ENCODE measurements at regions not wholly inside any gene's neighbourhood (a gene's known extent, or its start where the extent isn't known, plus 50 kb on each side); places are given as distances from the start of the nearest gene placed in this dataset.
"Not testable (repeated sequence)": the region's sequence is repeated elsewhere in the genome, so short reads cannot be mapped to it uniquely, and the experiment has no call there.

GRCh38 chr7:6991686-6992085 is 165.6 kb upstream of the CCZ1B start:
- not testable (repeated sequence) for DNase-seq

- DNase-seq, result not testable (repeated sequence)
These were observed 166.1 kb upstream of the CCZ1B start for GRCh38 chr7:6992133-6992532.

- not testable (repeated sequence) for DNase-seq
These were observed 169.0 kb upstream of the CCZ1B start for GRCh38 chr7:6995026-6995425.

DNA sequence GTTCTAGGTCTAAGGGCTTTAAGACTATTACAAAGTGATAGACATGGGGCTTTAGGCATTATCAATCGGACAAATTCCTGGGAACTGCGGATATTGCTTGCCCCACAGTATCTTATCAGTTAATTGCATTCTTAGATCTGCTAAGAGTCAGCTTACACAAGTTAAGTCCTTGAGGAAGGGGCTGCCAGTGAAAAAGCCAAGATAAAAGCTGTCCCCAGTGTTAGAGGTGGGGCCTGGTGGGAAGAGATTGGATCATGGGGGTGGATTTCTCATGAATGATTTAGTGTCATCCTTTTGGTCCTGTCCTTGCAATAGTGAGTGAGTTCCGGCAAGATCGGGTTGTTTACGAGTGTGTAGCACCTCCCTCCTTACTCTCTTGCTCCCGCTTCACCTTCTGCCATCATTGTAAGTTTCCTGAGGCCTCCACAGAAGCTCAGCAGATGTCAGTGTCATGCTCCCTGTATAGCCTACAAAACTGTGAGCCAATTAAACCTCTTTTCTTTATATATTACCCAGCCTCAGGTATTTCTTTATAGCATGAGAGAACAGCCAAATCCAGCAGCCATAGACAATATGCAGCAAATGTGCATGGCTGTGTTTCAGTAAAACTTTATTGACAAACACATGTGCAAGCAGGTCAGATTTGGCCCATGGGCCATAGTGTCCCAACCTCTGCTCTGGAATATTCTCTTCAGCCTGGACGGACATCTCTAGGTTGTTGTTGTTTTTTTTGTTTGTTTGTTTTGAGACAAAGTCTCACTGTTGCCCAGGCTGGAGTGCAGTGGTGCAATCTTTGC is 169.6 kb upstream of the CCZ1B start:
- not testable (repeated sequence) for DNase-seq

DNA sequence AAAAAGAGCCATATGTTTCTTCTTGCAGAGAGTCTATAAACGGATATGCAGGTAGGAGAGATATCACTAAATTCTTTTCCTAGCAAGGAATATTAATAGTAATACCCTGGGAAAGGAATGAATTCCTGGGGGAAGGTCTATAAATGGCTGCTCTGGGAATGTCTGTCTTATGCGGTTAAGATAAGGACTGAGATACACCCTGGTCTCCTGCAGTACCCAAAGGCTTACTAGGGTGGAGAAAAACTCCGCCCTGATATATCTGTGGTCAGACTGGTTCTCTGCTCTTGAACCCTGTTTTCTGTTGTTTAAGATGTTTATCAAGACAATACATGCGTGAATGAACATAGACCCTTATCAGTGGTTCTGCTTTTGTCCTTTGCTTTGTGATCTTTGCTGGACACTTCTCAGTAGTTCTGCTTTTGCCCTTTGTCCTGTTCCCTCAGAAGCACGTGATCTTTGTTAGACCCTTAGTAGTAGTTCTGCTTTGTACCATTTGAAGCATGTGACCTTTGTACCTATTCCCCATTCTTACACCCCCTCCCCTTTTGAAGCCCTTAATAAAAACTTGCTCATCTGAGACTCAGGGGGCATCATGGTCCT is 173.1 kb upstream of the CCZ1B start:
- DNase-seq, result not testable (repeated sequence)

- DNase-seq, result no peak
These were observed 176.5 kb upstream of the CCZ1B start for GRCh38 chr7:7002418-7003062.

DNA sequence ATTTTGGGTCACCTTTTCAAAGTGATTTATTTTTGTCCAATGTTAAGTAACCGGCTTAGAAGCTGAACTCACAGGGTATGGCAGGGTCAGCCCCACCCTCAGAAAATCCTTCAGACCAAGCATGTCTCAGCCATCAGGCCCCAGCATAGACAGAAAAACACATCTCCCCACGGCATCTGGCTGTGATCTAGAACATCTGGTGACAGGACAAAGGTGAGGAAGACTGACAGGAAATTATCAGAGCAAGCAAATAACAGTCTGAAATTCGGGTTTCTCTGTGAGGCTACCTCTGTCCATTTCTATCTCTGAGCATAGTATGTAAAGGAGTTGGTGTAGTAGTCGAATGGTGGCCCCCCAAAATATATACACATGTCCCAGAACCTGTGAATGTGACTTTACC is 177.0 kb upstream of the C1GALT1 start:
- DNase-seq, result no peak

DNA sequence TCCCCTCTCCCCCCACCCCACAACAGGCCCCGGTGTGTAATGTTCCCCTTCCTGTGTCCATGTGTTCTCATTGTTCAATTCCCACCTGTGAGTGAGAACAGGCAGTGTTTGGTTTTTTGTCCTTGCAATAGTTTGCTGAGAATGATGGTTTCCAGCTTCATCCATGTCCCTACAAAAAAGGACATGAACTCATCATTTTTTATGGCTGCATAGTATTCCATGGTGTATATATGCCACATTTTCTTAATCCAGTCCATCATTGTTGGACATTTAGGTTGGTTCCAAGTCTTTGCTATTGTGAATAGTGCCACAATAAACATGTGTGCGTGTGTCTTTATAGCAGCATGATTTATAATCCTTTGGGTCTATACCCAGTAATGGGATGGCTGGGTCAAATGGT is 176.4 kb upstream of the C1GALT1 start:
- not testable (repeated sequence) for DNase-seq

DNA sequence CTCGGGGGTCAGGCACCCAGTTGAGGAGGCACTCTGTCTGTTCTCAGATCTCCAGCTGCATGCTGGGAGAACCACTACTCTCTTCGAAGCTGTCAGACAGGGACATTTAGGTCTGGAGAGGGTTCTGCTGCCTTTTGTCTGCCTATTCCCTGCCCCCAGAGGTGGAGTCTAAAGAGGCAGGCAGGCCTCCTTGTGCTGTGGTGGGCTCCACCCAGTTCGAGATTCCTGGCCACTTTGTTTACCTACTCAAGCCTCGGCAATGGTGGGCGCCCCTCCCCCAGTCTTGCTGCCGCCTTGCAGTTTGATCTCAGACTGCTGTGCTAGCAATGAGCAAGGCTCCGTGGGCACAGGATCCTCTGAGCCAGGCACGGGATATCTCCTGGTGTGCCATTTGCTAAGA is 171.1 kb upstream of the C1GALT1 start:
- not testable (repeated sequence) for DNase-seq

GRCh38 chr7:7011751-7012150 is 170.6 kb upstream of the C1GALT1 start:
- not testable (repeated sequence) for DNase-seq

DNA sequence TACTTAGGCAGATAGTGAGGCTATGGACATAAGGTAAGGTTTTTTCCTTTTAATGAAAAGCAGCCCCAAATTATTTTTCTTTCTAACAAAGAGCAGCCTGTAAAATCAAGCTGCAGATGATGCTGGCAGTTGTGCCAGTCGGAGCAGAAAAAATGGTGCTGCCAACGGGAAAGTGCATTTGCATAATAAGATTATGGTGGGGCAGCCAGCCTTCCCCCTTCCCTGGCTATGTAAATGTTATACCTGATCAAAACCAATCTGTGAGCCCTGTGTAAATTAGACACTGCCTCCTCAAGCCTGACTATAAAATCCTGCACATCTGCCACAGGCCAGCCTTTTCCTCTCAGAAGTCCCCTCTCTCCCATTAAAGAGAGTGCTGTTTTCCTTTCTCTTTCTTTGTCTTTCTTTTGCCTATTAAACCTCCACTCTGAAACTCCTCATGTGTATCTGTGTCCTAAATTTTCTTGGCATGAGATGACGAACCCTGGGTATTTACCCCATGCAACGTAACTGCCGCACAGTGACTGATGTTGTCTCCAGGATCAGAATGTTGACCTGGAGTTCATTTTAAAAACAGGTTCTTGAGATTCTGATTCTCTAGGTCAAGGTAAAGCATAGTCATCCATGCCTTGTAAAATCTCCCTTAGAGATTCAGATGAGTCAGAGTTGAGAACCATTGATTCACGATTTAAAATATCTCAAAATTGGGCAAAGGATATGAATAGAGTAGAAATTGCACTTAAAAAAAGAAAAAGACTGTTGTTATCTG is 167.3 kb upstream of the C1GALT1 start:
- DNase-seq, result no peak

GRCh38 chr7:7017707-7018280 is 164.6 kb upstream of the C1GALT1 start:
- no peak for DNase-seq

- DNase-seq, result no peak
These were observed 164.1 kb upstream of the C1GALT1 start for GRCh38 chr7:7018290-7018689.

DNA sequence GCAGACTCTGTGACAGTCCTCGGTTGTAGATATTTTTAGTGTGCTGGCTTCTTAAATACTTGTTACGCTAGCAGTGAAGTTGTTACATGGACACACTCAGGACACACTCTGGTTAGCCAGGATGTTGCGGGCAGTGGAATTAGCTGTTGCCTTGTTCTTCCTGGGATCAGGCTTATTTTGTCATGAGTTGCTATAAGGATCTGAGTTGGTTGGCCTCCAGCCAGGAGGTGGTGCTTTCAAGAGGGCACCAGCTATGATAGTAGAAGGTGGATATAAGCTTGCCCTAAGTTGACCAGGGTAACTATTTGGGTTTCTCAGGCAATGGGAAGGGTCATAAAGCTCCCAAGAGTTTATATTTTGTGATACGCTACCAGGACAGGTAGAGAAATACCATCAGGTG is 150.1 kb upstream of the C1GALT1 start:
- DNase-seq, result no peak

GRCh38 chr7:7035851-7036250 is 146.5 kb upstream of the C1GALT1 start:
- no peak for DNase-seq

- not testable (repeated sequence) for DNase-seq
These were observed 140.0 kb upstream of the C1GALT1 start for GRCh38 chr7:7042286-7042893.

DNA sequence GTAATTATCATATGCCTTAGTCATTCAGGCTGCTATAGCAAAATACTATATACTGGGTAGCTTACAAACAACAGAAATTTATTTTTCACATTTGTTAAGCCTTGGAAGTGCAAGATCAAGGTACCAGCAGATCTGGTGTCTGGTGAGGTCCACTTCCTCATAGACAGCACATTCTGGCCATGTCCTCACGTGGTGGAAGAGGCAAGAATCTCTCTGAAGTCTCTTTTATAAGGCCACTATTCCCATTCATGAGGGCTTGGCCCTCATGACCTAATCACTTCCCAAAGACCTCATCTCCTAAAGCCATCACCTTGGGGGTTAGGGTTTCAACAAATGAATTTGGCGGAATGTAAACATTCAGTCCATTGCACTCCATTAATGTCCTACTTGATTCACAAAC is 137.5 kb upstream of the C1GALT1 start:
- DNase-seq, result no peak

DNA sequence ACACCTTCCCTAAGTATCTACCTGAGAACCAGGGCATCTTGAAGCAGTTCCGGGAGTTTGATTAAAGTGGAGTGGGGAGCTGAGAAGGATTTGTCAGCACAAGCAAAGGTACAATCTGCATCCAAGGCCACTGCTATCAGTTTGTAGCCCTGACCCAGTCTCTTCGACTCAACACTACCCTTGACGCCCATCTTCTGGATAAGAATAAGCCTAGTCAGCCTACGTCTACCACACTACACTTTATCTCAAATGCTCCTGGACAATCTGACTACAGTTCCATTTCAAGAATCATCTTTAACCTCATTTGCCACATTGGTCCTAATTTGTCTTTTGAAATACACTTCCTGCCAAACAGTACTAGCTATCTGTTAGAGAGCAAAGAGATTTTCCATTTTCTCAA is 134.1 kb upstream of the C1GALT1 start:
- no peak for DNase-seq

- DNase-seq, result no peak
These were observed 131.0 kb upstream of the C1GALT1 start for GRCh38 chr7:7051206-7051877.

- no peak for DNase-seq
These were observed 128.0 kb upstream of the C1GALT1 start for GRCh38 chr7:7054252-7054830.

GRCh38 chr7:7060828-7061599 is 121.3 kb upstream of the C1GALT1 start:
- DNase-seq, result no peak

Data from stimulated activated CD8-positive, alpha-beta memory T cell treated with anti-CD3 and anti-CD28 coated beads, Interleukin-4, amount 100 ng/mL, for 48 hours (primary cell).